GM12892 (cell line): ENCODE measurements at regions not wholly inside any gene's neighbourhood (a gene's known extent, or its start where the extent isn't known, plus 50 kb on each side); places are given as distances from the start of the nearest gene placed in this dataset.

Source experiments
- POLR2A ChIP-seq: IDR thresholded peaks from 2 replicates; pipeline ENCODE4 v1.6.1; 2011; ENCODE audit warnings: low read depth, low read length, control low read depth
- POLR2AphosphoS5 ChIP-seq: IDR thresholded peaks from 2 replicates; pipeline ENCODE4 v1.6.1; 2011; ENCODE audit warnings: low read depth, low read length, control low read depth

- TF ChIP-seq POLR2AphosphoS5 (no peak), POLR2A (no peak)
Measured at GRCh38 chr5:141773779-141774562, 91.9 kb upstream of the ARAP3 start.
